ENCODE measurements at regions not wholly inside any gene's neighbourhood (a gene's known extent, or its start where the extent isn't known, plus 50 kb on each side); places are given as distances from the start of the nearest gene placed in this dataset.

DNA sequence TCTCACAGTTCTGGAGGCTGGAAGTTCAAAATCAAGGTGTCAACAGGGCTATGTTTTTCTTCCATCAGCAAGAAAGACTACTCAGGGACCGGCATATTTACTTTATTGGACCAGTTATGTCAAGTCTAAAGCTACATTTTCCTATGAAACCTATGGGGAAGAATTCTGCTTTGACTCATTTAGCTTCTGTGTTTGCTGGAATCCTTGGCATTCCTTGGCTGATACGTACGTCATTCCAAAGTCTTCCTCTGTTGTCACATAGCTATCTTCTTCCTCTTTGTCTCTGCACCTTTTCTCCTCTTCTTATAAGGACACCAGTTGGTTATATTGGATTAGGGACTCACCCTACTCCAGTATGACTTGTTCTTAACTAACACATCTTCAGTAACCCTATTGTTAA lies 137.4 kb upstream of the FBXO11 start:
- TF ChIP-seq GABPA (IDR thresholded peaks at IDR 0.05; ENCODE audit: low read depth) (no peak), SPI1 (IDR thresholded peaks at IDR 0.05; ENCODE audit: borderline replicate concordance, low read depth) (no peak), POLR2AphosphoS5 (IDR thresholded peaks at IDR 0.05; ENCODE audit: low read depth) (no peak)
- TF ChIP-seq, protein P1, sequence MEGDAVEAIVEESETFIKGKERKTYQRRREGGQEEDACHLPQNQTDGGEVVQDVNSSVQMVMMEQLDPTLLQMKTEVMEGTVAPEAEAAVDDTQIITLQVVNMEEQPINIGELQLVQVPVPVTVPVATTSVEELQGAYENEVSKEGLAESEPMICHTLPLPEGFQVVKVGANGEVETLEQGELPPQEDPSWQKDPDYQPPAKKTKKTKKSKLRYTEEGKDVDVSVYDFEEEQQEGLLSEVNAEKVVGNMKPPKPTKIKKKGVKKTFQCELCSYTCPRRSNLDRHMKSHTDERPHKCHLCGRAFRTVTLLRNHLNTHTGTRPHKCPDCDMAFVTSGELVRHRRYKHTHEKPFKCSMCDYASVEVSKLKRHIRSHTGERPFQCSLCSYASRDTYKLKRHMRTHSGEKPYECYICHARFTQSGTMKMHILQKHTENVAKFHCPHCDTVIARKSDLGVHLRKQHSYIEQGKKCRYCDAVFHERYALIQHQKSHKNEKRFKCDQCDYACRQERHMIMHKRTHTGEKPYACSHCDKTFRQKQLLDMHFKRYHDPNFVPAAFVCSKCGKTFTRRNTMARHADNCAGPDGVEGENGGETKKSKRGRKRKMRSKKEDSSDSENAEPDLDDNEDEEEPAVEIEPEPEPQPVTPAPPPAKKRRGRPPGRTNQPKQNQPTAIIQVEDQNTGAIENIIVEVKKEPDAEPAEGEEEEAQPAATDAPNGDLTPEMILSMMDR (IDR thresholded peaks at IDR 0.05; ENCODE audit: insufficient read depth, low read length): no peak
- TF ChIP-seq, protein P2, sequence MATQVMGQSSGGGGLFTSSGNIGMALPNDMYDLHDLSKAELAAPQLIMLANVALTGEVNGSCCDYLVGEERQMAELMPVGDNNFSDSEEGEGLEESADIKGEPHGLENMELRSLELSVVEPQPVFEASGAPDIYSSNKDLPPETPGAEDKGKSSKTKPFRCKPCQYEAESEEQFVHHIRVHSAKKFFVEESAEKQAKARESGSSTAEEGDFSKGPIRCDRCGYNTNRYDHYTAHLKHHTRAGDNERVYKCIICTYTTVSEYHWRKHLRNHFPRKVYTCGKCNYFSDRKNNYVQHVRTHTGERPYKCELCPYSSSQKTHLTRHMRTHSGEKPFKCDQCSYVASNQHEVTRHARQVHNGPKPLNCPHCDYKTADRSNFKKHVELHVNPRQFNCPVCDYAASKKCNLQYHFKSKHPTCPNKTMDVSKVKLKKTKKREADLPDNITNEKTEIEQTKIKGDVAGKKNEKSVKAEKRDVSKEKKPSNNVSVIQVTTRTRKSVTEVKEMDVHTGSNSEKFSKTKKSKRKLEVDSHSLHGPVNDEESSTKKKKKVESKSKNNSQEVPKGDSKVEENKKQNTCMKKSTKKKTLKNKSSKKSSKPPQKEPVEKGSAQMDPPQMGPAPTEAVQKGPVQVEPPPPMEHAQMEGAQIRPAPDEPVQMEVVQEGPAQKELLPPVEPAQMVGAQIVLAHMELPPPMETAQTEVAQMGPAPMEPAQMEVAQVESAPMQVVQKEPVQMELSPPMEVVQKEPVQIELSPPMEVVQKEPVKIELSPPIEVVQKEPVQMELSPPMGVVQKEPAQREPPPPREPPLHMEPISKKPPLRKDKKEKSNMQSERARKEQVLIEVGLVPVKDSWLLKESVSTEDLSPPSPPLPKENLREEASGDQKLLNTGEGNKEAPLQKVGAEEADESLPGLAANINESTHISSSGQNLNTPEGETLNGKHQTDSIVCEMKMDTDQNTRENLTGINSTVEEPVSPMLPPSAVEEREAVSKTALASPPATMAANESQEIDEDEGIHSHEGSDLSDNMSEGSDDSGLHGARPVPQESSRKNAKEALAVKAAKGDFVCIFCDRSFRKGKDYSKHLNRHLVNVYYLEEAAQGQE (IDR thresholded peaks at IDR 0.05; ENCODE audit: insufficient replicate concordance, low read depth): no peak
